ENCODE measurements at regions not wholly inside any gene's neighbourhood (a gene's known extent, or its start where the extent isn't known, plus 50 kb on each side); places are given as distances from the start of the nearest gene placed in this dataset.

DNA sequence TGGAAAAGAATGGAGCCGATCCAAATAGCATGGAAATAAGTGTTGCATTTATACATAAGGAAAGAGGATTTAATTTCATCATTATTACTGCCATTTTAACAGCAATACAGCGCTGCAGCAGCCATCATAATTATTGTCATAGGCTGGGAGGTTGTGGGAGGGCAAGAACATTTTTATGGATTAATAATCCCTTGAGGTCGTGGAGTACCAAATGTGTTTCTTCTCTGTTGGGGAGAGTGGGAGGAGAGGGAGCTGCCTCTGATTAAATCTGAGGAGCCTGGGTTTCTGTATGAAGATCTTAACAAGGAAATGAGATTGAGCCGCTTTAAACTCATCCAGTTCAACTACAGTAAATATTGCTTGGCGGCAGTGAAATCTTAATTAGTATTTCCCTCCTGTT, 805.9 kb downstream of the PCDH17 start:
- TF ChIP-seq, protein P1, sequence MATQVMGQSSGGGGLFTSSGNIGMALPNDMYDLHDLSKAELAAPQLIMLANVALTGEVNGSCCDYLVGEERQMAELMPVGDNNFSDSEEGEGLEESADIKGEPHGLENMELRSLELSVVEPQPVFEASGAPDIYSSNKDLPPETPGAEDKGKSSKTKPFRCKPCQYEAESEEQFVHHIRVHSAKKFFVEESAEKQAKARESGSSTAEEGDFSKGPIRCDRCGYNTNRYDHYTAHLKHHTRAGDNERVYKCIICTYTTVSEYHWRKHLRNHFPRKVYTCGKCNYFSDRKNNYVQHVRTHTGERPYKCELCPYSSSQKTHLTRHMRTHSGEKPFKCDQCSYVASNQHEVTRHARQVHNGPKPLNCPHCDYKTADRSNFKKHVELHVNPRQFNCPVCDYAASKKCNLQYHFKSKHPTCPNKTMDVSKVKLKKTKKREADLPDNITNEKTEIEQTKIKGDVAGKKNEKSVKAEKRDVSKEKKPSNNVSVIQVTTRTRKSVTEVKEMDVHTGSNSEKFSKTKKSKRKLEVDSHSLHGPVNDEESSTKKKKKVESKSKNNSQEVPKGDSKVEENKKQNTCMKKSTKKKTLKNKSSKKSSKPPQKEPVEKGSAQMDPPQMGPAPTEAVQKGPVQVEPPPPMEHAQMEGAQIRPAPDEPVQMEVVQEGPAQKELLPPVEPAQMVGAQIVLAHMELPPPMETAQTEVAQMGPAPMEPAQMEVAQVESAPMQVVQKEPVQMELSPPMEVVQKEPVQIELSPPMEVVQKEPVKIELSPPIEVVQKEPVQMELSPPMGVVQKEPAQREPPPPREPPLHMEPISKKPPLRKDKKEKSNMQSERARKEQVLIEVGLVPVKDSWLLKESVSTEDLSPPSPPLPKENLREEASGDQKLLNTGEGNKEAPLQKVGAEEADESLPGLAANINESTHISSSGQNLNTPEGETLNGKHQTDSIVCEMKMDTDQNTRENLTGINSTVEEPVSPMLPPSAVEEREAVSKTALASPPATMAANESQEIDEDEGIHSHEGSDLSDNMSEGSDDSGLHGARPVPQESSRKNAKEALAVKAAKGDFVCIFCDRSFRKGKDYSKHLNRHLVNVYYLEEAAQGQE (IDR thresholded peaks at IDR 0.05; ENCODE audit: insufficient read depth in 1 of 2, low read depth in 2 of 2, low read length in 2 of 2) = no peak
- TF ChIP-seq POLR2AphosphoS5 (IDR thresholded peaks at IDR 0.05; ENCODE audit: low read depth, low read length) = no peak
